ENCODE measurements at regions not wholly inside any gene's neighbourhood (a gene's known extent, or its start where the extent isn't known, plus 50 kb on each side); places are given as distances from the start of the nearest gene placed in this dataset.

DNA sequence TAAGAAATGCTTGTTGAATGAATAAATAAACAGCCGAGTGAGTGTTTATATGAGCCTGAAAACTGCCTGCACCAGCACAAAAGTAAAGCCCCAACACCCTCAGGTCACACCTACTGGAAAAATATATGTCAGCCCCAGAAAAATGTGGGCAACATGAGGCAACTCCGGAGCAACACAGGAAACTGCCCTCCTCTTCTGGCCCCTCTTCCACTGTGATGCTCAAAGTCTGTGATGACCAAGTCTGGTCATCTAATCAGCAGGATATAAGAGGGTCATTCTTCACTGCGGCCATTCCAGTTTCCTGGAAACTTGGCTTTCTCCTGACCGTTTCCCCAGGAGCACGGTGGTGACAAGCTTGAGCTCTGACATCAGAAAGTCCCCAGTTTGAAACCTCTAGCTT, 159.6 kb upstream of the PZP start:
- Histone ChIP-seq H3K23ac (ENCODE audit: insufficient read length, low read depth, low read length) (no peak overlapping the region), H4K20me1 (ENCODE audit: control insufficient read depth, insufficient read depth, insufficient read length) (no peaks in the 10 kb centered on the region), H2BK120ac (ENCODE audit: low read depth, low read length, poor library complexity, severe bottlenecking) (no peak overlapping the region), H3K9ac (ENCODE audit: extremely low read depth, insufficient read length, low read length) (no peak overlapping the region), H2AK5ac (ENCODE audit: insufficient read length, low read length) (no peak overlapping the region), H2BK12ac (ENCODE audit: insufficient read length, low read depth, low read length) (no peak overlapping the region), H2AFZ (ENCODE audit: low read length) (no peak overlapping the region), H3K4me1 (ENCODE audit: insufficient read depth, low read length) (peaks cover 12% of the 10 kb centered on the region; the same call in 1 of the 2 replicates), H2BK5ac (ENCODE audit: insufficient read length, low read length) (no peak overlapping the region), H3K27ac (ENCODE audit: insufficient read length, low read depth, low read length) (no peak overlapping the region), H3K4ac (ENCODE audit: low read depth, low read length) (no peak overlapping the region), H4K8ac (replicated peaks; ENCODE audit: insufficient read length, low read depth, low read length) (no peak overlapping the region), H3K18ac (ENCODE audit: insufficient read length, low read depth, low read length) (no peak overlapping the region), H2BK20ac (ENCODE audit: low read depth, low read length, poor library complexity, severe bottlenecking) (no peak overlapping the region), H3K79me1 (ENCODE audit: insufficient read depth, low read depth, low read length, poor library complexity, severe bottlenecking) (no peaks in the 10 kb centered on the region), H3K9me3 (ENCODE audit: control insufficient read depth, low read depth, low read length) (no peaks in the 10 kb centered on the region), H3K27me3 (ENCODE audit: insufficient read depth, low read length) (no peaks in the 10 kb centered on the region; the same call in 1 of the 2 replicates), H3K79me2 (ENCODE audit: insufficient read depth, low read length) (no peaks in the 10 kb centered on the region), H2BK15ac (ENCODE audit: low read depth, low read length) (no peak overlapping the region), H3K4me2 (ENCODE audit: insufficient read depth, insufficient read length, low read length) (no peak overlapping the region), H4K91ac (ENCODE audit: insufficient read length, low read depth, low read length) (no peak overlapping the region), H3K14ac (ENCODE audit: insufficient read depth, low read length) (no peak overlapping the region), H4K5ac (ENCODE audit: insufficient read length, low read depth, low read length) (no peak overlapping the region), H3T11ph (ENCODE audit: low read length) (no peak overlapping the region), H3K56ac (ENCODE audit: insufficient read length, low read depth, low read length) (no peak overlapping the region), H3K23me2 (ENCODE audit: insufficient read length, low read depth, low read length, poor library complexity, severe bottlenecking) (no peaks in the 10 kb centered on the region)
- no peak overlapping the region for H3K27ac Mint-ChIP-seq
- H3K36me3 Mint-ChIP-seq (ENCODE audit: insufficient read depth in 1 of 3, low read depth in 3 of 3): no peaks in the 10 kb centered on the region
- DNase-seq: no peak
- H3K9me3 Mint-ChIP-seq: no peaks in the 10 kb centered on the region
- no peak overlapping the region for H3K4me3 Mint-ChIP-seq
- no peaks in the 10 kb centered on the region for H3K27me3 Mint-ChIP-seq (ENCODE audit: low read depth)
- WGBS (ENCODE audit: extremely low coverage, insufficient read length, low lambda C conversion rate): no CpG with 5 or more reads among the region's 5 CpGs
- TF ChIP-seq, protein P1, sequence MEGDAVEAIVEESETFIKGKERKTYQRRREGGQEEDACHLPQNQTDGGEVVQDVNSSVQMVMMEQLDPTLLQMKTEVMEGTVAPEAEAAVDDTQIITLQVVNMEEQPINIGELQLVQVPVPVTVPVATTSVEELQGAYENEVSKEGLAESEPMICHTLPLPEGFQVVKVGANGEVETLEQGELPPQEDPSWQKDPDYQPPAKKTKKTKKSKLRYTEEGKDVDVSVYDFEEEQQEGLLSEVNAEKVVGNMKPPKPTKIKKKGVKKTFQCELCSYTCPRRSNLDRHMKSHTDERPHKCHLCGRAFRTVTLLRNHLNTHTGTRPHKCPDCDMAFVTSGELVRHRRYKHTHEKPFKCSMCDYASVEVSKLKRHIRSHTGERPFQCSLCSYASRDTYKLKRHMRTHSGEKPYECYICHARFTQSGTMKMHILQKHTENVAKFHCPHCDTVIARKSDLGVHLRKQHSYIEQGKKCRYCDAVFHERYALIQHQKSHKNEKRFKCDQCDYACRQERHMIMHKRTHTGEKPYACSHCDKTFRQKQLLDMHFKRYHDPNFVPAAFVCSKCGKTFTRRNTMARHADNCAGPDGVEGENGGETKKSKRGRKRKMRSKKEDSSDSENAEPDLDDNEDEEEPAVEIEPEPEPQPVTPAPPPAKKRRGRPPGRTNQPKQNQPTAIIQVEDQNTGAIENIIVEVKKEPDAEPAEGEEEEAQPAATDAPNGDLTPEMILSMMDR (conservative IDR thresholded peaks at IDR 0.05): no peak
- peaks cover 43 to 48% of the 10 kb centered on the region in 2 experiments for H3K4me1 Mint-ChIP-seq

Measured in H9 (cell line).